MM.1S (cell line): ENCODE measurements at regions not wholly inside any gene's neighbourhood (a gene's known extent, or its start where the extent isn't known, plus 50 kb on each side); places are given as distances from the start of the nearest gene placed in this dataset.

ENCODE experiments used
- EZH2 ChIP-seq: fragments of 300-600 bp; sonication (generic); optimal IDR thresholded peaks from 2 replicates; pipeline ENCODE3; 2017; ENCODE audit warnings: low read depth, mild to moderate bottlenecking, antibody characterized with exemption, low read length, mixed read lengths
- TF ChIP-seq, protein P1 (sequence below): fragments of 300-600 bp; sonication (generic); IDR thresholded peaks from 2 replicates; pipeline ENCODE4 v1.5.1; 2016; ENCODE audit warnings: antibody characterized with exemption, low read length, mixed read lengths

DNA sequence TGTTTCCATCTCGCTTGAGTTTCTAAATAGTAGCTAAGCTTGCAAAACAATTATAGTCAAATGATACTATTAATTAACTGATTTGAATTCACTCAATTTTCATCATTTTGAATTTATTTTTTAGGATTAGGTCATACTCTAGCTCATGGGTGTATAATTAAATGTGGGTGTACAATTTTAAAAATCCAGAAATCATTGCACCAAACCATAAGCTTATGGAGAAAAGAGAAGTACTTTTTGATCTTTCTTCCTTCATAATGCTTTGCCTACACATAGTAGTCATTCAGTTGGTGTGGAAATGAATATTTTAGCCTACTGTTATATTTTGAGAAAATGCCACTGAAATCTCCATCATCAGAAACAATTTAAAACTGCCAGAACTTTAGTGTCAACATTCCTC, 175.1 kb downstream of the CD47 start:
- no peak for TF ChIP-seq EZH2
- TF ChIP-seq, protein P1, sequence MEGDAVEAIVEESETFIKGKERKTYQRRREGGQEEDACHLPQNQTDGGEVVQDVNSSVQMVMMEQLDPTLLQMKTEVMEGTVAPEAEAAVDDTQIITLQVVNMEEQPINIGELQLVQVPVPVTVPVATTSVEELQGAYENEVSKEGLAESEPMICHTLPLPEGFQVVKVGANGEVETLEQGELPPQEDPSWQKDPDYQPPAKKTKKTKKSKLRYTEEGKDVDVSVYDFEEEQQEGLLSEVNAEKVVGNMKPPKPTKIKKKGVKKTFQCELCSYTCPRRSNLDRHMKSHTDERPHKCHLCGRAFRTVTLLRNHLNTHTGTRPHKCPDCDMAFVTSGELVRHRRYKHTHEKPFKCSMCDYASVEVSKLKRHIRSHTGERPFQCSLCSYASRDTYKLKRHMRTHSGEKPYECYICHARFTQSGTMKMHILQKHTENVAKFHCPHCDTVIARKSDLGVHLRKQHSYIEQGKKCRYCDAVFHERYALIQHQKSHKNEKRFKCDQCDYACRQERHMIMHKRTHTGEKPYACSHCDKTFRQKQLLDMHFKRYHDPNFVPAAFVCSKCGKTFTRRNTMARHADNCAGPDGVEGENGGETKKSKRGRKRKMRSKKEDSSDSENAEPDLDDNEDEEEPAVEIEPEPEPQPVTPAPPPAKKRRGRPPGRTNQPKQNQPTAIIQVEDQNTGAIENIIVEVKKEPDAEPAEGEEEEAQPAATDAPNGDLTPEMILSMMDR, result no peak
